ENCODE measurements at regions not wholly inside any gene's neighbourhood (a gene's known extent, or its start where the extent isn't known, plus 50 kb on each side); places are given as distances from the start of the nearest gene placed in this dataset.
"Not testable (repeated sequence)": the region's sequence is repeated elsewhere in the genome, so short reads cannot be mapped to it uniquely, and the experiment has no call there.

DNA sequence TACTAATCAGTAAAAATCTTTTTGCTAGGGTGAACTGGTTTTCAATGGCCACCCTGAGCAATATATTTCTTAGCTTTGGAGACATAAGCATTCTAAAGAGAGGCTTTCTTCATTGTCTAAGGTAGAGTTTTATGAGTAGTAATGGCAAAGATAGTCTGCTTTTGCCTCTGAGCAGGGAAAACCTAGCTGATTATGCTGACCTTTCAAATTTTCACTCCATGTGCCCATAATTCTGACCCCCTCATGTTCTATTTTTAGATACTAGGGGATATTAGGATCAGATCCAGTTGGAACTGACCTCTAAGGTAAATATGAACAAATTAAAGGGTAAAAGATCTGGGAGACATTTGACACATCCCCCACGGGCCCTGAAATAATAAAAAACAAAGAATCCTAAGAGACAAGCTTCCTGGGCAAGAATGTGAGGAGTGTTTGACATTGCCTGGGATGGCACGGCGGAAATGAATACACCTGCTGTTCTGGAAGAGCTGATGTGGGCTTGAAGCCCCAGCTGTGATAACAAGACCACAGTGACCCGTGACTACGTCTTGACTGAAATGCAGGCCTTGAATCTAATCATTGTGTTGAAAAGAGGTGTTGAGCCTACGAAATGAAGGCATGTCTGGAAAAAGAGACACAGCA, 392.1 kb upstream of the FRG1 start:
- no peak overlapping the region for H3K27ac ChIP-seq
- TF ChIP-seq, protein P1, sequence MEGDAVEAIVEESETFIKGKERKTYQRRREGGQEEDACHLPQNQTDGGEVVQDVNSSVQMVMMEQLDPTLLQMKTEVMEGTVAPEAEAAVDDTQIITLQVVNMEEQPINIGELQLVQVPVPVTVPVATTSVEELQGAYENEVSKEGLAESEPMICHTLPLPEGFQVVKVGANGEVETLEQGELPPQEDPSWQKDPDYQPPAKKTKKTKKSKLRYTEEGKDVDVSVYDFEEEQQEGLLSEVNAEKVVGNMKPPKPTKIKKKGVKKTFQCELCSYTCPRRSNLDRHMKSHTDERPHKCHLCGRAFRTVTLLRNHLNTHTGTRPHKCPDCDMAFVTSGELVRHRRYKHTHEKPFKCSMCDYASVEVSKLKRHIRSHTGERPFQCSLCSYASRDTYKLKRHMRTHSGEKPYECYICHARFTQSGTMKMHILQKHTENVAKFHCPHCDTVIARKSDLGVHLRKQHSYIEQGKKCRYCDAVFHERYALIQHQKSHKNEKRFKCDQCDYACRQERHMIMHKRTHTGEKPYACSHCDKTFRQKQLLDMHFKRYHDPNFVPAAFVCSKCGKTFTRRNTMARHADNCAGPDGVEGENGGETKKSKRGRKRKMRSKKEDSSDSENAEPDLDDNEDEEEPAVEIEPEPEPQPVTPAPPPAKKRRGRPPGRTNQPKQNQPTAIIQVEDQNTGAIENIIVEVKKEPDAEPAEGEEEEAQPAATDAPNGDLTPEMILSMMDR (conservative IDR thresholded peaks at IDR 0.05) = no peak

DNA sequence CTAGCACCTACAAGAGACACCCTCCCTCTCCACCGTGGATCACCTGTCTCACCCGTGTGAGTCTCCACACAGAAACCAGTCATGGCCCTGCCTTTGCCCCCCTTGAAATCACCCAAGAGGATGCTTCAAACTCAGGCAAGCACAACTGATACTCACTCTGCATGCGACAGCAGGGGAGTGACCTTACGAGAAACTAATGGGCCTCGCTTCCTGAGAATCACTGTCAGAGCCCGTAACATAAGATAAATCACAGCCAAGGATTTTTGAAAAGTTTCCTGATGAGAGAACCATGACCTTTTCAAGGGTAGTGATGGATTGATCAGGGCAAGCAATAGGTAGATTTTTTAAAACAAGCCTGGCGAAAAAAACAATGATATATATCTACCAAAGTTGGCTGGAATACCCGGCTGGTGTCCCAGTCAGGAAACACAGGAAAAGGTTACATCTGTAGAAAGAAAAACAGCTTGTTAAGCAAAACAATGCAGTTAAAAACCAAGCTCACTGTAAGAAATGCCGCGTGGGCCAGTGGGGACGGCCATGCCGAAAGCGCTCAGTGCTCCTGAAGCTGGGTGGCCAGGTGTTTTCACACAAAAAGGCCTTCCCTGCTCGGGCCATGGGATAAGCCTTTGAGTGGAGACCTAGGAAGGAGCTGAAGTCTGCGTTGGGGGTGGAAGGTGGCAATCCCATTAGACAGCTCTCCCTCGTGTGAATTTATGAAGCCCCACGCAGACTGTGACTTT, 388.6 kb upstream of the FRG1 start:
- not testable (repeated sequence) for H3K27ac ChIP-seq

DNA sequence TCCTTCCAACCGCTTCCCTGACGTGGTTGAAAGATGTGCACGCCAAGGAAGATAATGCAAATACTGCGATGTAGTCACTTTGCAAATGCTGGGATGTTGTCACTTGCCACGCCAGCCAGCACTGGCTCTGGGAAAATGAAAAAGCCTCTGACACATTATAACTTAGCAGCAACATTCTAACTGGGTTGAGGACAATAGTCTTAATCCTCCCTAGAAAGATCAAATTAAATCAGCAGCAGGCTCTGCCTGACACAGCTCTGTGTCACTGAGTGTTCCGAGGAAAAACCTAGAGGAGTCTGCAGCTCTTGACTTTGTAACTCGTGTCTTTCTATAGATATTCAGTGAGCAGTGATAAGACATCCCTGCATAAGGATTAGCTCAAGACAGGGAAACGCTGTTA, 380.1 kb upstream of the FRG1 start:
- H3K27ac ChIP-seq = not testable (repeated sequence)

DNA sequence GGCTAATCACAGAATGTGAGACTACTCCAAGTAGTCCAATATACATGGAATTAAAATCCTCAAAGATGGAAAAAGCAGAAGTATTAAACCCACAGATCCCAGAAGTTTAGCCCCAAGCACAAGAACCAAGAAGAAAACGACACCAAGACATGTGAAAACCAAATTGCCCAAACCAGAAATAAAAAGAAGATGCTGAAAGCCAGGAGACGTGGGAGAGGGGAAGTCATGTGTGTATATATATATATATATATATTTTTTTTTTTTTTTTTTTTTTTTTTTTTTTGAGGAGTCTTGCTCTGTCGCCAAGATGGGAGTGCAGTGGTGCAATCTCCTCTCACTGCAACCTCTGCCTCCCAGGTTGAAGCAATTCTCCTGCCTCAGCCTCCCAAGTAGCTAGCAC, 376.9 kb upstream of the FRG1 start:
- not testable (repeated sequence) for H3K27ac ChIP-seq

DNA sequence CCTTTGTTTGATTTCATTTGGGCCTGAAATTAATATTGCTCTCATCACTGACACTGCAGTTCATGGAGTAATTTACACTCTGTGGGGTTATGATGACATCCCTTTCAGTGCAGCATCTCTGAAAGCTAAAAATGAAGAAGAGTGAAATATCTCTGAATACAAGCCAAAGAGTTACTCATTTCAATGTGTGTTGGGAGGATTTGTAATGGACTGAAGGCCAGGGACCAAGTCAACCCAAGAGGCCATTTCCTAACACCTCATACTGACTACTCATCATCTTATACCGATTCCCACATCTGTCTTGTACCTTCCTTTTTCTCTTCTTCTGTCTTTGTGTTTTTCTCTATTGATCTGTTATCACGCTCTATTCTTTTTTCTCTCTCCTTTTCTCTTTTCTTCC, 374.4 kb upstream of the FRG1 start:
- not testable (repeated sequence) for H3K27ac ChIP-seq

DNA sequence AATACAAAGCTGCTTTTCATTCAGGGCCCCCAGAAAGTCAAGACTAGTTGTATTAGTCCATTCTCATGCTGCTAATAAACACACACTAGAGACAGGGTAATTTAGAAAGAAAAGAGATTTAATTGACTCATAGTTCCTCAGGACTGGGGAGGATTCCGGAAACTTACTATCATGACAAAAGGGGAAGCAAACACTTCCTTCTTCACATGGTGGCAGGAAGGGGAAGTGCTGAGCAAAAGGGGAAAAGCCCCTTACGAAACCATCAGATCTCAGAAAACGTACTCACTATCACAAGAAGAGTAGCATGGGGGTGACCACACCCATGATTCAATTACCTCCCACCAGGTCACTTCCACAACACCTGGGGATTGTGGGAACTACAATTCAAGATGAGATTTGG, 373.8 kb upstream of the FRG1 start:
- H3K27ac ChIP-seq = not testable (repeated sequence)

DNA sequence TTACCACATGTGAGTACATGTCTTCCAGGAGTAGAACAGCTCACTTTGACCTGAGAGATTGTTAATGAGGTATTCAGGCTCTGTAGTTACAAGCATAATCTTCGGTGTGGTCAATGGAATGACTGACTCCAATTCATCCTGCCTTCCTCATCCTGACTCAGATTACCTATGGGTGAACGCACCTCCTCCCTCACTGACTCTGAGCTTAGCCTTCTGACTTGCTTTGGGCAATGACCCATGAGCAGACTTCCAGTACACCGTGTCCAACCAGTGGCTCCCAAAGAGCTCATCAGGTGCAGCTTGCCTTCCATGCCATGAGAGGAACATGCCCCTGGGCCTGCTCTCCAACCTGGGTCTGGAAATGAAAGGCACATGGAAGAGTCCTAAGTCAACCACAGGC, 361.0 kb upstream of the FRG1 start:
- H3K27ac ChIP-seq = not testable (repeated sequence)

DNA sequence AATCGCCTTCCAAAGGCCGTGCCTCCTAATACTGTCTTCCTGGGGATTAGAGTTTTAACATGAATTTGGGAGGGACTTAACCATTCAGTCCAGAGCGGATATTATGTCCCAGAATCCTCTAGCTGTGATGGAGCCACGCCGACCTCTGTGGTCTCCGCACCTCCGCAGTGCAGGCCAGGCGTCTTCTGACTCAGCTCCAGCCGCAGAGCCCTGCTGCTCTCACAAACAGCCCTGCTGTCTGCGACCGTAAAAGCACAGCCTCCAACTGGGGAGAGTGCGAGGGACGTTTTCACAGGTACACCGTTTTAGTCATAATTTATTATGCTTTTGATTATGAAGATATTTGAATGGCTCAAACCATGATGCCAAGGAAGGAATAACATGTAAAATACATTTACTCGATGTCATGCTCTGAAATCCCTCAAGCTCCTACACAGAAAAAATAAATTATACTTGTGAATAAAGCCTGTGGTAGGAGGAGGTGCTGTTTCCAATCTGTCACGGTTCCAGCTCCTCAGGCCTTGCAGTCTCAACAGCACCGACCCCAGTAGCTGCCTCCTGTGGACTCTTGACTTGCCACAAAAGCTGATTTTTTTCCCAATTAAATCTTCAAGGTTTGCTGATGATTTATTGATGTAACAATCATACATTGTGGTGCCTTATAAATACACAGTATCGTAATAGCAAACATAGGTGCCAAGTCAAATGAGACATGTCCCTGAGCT, 353.6 kb upstream of the FRG1 start:
- not testable (repeated sequence) for H3K27ac ChIP-seq

DNA sequence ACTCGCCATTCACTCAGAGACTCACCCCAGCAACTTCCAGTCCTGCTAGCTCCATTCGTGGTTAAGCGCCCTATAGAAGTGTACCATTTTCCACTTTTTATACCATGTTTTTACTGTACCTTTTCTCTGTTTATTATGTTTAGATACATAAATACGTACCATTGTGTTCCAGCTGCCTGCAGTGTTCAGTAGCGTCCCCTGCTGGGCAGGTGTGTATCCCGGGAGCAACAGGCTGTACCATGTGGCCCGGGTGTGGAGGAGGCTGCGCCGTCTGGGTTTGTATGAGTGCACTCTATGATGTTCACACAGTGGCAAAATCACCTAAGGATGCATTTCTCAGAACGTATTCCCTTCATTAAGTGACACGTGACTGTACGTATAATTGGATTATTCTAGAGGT, 351.5 kb upstream of the FRG1 start:
- H3K27ac ChIP-seq = not testable (repeated sequence)

DNA sequence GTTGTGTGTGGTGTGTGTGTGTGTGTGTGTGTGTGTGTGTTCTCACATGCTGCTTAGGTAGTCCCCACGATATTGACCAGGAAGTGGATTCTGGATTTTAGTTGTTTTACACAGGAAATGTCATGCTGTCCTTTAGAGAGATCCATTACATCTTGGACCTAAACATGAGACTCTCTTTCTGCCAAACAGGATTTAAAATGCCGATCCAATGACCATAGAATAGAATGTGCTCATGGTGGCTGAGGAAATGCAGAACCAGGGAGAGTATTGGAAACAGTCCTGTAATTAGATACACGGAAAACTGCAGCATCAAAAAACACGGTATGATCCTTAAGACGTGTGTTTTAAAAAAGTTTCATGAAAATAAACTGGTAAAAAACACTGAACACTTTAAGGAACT, 347.8 kb upstream of the FRG1 start:
- TF ChIP-seq, protein P1 (conservative IDR thresholded peaks at IDR 0.05) = no peak
- H3K27ac ChIP-seq = no peak overlapping the region

DNA sequence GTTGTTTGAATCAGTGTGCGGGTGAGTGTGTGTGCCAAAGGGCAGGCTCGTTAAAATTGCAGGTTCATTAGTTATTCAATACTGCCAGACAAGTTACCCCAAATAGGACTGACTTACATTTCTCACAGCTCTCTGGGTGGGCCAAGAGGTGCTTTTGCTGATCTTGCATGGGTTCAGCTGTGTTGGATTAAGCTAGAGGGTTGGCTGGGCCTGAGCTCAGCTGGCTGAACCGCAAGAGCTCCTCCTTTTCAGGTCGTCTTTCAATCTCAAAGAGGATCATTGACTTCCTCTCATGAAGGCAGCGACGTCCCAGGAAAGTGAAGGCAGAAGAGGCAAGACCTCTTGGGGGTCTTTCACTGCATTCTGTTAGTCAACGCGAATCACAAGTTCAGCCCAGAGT, 343.3 kb upstream of the FRG1 start:
- TF ChIP-seq, protein P1 (conservative IDR thresholded peaks at IDR 0.05) = no peak
- H3K27ac ChIP-seq = no peak overlapping the region

DNA sequence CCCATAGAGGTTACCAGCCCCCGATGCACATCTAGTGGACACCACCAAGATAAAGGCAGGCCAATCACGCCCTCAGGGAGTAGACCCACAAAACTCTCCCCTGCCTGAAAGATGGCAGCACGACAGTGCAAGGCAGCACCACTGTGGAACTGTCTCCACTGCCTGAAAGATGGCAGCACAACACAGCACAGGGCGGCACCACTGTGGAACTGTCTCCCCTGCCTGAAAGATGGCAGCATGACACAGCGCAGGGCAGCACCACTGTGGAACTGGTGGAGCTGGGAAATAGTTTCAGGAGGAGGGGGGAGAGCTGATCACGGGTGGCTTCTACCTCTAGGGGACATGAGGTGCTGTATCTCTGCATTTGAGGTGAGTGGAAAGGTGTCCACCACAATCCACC, 340.4 kb upstream of the FRG1 start:
- H3K27ac ChIP-seq = no peak overlapping the region
- TF ChIP-seq, protein P1 (conservative IDR thresholded peaks at IDR 0.05) = no peak

All from VCaP (cell line).